Brain pericyte (primary cell): ENCODE measurements at regions not wholly inside any gene's neighbourhood (a gene's known extent, or its start where the extent isn't known, plus 50 kb on each side); places are given as distances from the start of the nearest gene placed in this dataset.
"Not testable (repeated sequence)": the region's sequence is repeated elsewhere in the genome, so short reads cannot be mapped to it uniquely, and the experiment has no call there.

Experiments
- DNase-seq: peaks from one replicate; pipeline ENCODE4 v3.0.0-alpha.2; 2012; ENCODE audit warnings: low read depth, low spot score

DNA sequence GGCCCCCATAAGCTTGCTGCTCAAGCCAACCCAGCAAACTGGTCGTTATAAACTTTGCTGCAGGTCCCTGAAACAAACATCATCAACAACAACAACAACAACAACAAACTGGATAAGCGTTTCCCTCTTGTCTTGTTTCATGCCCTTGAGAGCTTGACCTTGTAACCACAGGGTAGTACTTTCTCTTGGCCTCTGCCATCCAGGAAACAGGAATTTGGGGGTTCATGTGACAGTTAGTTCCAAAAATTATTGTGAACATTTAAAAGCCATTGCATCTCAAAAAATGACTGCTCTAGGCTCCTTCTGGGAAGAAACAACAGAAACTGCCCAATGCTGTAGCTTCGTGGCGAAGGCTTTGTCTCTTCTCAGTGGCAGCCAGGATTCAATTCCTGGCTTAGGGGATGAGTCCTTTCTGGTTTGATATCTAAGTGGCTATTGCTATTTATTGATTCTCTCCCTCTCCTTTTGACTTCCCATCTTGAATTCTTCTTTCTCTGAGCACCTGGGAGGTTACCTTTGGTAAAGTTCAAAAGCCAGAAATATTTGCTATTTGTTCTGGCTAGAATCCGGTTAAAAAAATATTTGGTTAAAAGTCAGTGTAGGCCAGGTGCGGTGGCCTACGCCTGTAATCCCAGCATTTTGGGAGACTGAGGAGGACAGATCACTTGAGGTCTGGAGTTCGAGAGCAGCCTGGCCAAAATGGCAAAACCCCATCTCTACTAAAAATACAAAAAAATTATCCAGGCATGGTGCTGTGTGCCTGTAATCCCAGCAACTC is 52.0 kb upstream of the CPM start:
- no peak for DNase-seq

DNA sequence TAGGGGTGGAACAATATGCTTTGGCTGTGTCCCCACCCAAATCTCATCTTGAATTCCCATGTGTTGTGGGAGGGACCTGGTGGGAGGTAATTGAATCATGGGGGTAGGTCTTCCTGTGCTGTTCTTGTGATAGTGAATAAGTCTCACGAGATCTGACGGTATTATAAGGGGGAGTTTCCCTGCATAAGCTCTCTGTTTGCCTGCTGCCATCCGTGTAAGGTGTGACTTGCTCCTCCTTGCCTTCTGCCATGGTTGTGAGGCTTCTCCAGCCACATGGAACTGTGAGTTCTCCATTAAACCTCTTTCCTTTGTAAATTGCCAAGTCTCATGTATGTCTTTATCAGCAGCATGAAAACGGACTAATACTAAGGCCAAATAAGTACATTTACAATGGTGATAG is 64.6 kb upstream of the CPM start:
- DNase-seq, result not testable (repeated sequence)

DNA sequence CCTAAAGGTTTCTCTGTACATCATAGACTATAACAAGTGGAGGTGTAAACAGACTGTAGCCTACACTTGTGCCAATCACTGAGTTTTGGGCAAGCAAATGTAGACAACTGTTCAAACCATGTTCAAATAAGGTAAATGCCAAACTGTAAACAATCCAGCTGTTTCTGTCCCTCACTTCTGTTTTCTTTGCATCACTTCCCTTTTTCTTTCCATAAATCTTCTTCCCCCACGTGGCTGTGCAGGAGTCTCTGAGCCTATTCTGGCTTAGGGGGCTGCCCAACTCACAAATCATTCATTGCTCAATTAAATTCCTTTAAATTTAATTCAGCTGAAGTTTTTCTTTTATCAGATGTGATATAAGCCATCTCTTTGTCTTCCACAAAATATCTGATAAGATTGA is 65.1 kb upstream of the CPM start:
- no peak for DNase-seq

DNA sequence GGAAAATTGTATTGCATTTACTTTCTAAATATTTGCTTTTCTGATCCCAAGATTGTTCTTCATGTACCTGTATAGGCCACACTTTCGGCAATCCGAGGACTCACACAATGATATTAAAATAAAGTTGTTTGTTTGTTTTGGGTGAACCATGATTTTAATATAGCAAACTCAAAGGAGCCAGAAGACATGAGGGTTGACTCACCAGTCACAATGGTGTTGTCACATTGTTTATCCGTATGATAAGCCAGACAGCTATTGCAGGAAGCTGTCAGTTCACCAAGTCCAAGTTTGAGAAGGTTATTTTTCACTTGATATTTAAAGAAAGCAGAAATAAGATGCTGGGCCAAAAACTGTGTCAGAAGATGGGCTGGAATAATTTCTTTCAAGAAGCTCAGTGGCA is 67.1 kb upstream of the CPM start:
- no peak for DNase-seq

DNA sequence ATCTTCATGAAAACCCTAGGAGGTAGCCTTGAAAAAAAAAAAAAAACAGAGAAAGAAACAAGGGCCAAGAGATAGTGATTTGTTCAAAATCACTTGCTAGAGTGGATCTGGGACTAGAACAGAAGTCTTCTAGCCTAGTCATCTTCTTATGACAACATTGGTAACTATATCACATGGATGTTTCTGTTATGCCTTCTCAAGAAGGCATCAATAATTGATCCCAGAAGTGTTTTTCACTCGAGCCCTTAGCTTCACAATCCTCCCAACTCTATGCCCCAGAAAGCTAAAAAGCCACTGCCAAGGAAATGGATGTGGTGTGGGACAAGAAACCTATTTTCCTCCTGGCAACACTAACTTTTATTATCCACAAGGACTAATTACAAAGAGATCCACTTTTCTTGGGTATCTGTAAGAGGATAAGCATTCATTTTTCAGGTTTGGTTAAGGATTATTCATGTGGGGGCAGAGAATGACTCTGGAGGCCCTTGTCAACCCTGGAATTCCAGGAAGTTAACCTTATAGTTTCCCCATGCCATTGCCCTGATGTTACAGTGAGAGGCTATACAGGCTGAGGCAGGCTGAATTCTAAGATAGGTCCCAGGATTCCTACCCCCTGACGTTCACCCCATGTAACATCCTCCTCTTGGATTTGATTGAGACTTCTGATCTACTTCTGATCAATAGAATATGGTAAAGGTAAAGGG is 67.7 kb upstream of the CPM start:
- DNase-seq, result no peak

DNA sequence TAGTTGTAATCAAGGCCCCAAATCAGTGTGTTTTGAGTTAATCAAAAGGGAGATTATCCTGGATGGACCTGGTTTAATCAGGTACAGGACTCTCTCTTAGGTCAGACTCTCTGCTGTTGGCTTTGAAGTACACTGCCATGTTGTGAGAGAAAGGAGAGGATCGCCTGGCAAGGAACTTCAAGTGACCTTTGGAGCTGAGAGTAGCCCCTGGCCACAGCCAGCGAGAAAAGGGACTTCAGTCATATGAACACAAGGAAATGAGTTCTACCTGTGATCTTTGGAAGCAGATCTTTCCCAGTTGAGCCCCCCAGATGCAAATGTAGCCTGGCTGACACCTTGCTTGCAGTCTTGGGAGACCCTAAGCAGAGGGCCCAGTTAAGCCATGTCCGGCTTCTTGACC is 68.3 kb upstream of the CPM start:
- DNase-seq, result no peak

DNA sequence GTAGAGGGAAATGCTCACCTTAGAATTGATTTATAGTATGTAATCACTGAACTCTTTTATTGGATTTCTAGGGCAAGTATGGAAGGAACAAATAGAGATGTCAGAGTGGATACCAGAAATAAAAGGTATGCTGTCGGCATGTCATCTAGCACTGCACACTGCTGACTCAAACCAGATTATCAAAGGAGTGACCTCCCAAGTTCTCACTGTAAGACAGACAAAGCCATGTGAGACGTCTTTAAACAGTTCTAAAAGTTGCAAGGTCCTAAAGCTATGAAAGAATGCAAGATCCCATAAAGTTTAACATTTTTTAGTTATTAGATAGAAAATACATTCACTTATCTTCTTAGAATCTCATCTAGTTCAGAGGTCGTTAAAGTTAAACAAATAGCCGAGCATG is 70.0 kb upstream of the CPM start:
- DNase-seq, result no peak

DNA sequence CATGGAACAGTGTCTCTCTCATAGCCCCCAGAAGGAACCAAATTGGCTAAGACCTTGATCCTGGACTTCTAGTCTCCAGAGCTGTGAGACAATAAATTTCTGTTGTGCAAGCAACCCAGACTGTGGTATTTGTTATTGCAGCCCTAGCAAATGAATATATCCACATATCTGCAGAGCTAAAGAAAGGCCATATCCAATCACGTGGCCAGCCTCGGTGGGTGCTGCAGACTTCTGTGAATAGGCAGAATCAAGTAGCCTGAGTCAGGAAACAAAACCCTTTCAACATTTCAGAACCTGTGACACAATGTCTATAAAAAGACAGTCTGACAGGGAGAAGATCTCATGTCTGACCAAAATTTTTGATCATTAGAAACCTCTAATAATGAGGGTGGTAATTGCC is 71.0 kb upstream of the CPM start:
- DNase-seq, result no peak

DNA sequence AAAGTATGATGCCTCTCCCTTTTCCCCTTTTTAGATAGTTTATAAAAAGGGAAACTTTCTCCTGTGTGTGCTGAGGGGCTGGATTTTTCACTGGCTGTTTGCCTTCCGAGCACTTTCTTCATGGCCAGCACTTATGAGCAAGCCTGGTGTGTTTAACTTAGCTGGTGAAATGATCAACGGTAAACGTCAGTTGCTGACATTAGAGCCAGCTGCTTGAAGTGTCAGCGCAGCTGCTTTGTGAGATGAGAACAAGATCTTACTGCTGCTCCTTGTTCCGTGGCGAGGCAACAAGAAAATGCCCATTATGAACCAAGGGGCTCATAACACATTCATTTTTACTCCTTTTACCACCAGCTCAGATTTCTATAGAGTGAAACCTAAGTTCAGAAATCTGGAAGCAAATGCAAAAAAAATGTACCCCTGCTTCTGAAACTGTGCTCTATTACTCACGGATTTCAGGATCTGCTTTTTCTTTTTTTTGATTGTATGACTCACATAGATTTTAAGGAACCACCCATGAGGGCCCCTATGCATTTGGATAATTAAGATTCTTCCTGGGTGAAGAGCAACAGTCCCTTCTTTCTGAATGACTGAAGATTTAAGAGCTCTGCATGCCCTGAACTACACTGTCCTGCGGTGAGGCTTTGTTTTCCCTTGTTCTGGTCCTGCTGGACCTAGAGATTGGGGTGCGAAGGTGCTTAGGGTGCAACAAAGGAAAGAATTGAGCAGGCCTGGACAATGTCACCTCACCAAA is 74.3 kb upstream of the CPM start:
- DNase-seq, result peak; percentile 48

DNA sequence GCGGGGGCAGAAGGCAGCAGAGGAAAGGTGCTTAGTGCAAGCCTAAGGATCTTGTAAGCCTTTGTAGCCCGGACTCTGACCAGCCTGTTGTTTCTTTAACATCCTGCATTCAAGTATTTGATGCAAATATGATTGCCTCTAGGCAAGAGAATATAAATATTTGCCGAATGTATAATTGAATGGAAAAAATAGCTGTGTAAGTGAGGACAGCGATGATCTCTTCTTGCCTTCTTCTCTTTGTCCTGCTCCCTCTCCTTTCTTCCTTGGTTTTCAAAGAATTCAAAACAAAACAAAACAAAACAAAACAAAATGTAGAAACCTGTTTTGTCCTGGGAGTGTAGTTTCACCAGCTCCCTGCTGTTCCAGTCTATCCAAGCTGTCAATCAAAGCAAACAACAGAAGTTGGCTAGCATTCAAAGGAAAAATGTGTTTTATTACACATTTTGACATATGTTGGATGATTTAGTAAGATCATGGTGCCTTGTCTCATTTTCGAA is 74.9 kb upstream of the CPM start:
- DNase-seq, result no peak

DNA sequence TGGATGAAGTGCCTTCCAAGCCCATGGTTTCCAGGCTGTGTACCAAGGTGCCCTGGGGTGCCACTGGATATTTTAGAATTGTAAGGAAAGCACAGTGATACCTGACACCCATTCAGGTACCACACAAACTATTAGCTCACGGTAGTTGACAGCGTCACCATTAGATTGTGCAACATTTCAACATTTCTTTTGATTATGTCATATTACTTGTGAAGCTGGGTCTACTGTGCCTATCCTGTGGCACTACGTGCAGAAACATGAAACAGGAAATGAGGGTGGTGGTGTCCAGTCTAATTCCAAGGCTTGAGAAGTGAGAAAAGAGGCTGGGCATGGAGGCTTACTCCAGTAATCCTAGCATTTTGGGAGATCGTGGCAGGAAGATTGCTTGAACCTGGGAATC is 75.5 kb upstream of the CPM start:
- no peak for DNase-seq

DNA sequence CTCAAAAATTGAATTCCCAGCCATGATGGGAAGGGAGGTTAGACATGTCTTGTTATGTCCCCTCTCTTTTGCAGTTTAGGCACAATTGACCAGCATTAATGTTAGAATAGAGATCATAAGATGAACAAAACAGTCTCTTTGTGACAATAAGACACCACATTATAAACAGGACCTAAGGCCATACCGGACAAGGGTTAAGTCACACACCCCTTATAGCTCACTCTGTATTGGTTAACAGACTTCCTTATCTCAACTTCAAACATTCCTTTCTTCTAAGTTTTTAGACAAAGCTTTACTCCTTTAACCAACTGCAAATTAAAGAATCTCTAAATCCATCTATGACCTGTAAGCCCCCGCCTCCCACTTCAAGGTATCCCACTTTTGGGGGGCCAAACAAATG is 81.1 kb upstream of the CPM start:
- no peak for DNase-seq

DNA sequence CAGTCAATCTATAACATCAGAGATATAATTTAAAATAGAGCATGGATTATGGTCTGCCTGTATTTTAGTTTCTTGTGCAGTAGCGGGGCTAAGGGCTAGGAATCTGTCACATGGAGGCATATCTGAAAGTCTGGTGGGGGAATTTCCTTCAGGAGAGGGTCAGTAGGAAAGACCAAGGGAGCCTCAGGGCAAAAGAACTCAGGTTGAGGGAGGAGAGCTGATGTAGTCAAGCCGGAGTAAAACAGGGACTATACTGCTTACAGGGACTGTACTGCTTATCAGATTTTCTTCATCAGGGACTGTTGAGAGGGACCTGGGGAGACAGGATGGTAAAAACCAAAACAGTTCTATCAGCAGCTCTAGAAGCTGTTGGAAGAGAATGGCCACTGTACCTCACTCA is 82.0 kb upstream of the CPM start:
- no peak for DNase-seq

DNA sequence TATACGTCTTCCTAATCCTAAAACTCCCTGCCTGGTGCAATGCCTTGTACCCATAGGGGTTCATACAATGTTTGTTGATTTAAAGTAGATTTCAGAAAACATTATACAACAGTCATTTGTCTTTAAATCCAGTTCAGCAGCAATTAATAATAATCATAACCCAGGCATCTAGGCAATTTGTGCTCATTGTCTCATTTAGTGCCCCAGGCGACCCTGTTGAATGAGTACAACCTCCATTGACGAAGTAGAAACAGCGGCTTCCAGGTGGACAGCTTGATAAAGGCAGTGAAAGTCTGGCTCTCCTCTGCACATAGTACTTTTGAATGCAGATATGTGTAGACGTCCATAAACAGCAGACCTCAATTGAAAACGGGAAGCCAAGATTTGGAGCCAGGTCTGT is 82.9 kb upstream of the CPM start:
- no peak for DNase-seq

DNA sequence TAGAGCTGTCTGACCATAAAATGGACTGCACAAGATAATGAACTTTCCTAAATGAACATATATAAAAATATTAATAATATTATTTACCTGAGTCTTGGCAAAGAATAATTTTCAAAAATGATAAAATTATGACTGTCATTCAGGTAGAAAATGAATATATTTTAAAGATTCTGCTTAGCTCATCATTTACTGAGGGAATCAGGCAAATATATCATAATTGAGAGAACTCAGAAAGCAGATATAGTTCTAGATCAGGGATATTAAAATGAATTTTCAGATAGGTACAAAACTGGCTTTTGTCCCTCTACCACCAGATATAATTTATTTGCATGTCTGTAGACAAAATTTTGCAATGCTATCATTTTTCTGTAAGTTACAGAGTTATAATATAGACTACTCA is 86.1 kb upstream of the CPM start:
- no peak for DNase-seq

DNA sequence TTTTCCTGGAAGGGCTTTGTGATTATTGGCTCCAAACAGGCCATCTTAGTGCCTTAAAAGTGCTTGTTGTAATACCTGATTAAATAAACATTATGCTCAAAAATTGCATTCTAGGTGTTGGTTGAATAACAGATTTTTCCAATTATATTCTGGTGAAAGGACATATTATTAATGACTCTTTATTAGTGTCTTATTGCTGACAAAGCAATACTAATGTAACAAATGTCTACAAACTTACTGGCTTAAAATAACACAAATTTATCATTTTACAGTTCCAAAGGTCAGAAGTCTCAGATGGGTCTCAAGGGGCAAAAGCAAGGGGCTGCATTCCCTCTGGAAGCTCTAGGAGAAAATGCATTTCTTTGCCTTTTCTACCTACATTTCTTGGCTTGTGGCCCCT is 86.9 kb upstream of the CPM start:
- no peak for DNase-seq

DNA sequence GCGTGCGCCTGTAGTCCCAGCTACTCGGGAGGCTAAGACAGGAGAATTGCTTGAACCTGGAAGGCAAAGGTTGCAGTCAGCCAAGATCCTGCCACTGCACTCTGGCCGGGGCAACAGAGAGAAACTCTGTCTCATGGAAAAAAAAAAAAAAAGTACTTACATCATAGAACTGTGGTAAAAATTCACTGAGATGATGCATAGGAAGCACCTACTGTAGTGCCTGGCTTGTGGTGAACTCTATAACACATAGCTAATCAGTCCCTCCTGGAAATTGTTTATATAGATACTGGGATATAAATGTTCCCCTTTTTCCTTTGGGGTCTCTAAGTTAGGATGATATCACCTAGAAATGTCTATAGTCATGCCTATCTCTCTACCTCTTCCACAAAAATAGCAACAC is 89.7 kb upstream of the CPM start:
- no peak for DNase-seq

DNA sequence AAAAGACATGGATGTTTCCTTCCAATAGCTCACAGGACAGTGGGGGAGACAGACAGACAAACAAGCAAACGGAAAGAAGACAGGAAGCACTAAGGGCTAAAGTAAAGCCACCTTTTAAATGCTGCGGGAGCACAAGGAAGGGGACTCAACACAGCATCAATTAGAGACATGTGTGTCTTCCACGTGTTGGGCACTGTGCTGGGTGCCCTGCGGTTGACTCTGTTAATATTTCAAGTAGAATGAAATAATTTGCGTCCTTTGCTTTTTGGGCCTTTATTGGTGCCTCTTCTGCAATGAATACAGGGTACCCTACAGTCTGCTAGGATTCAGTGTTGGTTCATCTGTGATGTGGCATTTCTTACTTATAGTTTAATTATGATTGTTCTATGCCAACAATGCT is 90.9 kb upstream of the CPM start:
- DNase-seq, result no peak

DNA sequence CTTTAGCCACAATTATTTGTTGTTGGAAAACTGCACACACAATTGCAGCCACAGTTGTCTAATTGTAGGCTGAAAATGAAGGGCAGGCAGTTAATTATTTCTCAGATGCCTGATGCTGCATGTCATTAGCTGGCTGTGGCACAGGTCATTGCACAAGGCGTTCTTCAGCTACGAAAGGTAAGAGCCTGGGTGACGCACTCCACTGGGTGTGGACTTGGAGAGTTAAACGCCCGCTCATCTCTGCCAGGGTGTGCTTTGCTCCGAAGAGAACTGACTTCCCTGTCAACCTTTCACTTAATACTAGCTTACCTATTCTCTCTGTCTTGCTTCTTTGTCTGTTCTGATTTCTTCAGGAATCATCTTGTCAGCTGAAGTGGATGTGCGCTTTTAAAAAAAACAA is 91.4 kb upstream of the CPM start:
- DNase-seq, result no peak

DNA sequence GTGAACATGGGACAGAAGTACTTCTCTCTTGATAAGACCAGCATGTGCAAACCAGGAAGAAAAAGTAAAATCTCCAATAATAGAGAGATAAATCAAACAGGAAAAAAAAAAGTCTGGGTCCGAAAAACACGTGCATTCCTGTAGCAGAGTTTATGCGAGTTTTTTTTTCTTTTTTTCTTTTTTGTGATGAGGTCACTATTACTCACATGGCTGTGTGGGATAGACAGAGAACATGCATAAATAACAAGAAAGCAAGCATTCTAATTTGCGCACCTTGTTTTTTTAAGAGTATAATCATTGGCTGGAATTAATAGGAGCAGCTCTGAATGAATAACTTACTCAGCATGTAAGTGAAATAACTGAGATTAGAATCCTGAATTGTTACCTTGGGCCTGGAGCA is 91.9 kb upstream of the CPM start:
- DNase-seq, result no peak

DNA sequence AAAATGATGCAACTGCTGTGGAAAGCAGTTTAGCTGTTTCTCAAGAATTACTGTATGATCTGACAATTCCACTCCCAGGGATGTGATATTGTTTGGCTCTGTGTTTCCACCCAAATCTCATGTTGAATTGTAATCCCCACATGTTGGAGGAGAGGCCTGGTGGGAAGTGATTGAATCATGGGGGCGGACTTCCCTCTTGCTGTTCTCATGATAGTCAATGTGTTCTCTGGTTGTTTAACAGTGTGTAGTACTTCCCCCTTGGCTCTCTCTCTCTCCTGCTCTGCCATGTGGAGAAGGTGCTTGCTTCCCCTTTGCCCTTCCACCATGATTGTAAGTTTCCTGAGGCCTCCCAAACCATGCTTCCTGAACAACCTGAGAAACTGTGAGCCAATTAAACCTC is 93.4 kb upstream of the CPM start:
- no peak for DNase-seq

DNA sequence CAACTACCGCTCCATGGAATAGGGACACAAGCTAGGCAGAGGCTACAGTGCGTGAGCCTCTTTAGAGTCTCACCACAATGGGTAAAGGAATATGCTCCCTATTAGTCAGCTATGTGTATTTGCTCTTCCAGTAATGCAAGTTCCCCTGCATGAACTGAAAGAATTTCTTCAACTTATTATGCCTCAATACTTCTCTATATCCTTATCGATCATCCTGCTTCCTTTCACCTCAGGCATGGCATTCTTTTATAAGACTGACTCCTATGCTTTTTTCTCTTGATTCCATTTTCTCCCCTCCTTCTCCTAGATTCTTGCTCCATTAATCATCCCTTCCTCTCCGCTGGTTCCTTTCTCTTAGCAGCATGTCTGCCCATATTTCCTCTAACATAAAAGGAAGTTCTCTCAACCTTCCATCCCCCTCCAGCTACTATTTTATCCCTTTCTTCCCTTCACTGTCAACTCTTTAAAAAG is 94.5 kb upstream of the CPM start:
- no peak for DNase-seq
